Stimulated activated naive CD4-positive, alpha-beta T cell treated with Interleukin-2 at 50 U/mL for 16 hours (primary cell): ENCODE measurements at regions not wholly inside any gene's neighbourhood (a gene's known extent, or its start where the extent isn't known, plus 50 kb on each side); places are given as distances from the start of the nearest gene placed in this dataset.
"Not testable (repeated sequence)": the region's sequence is repeated elsewhere in the genome, so short reads cannot be mapped to it uniquely, and the experiment has no call there.

Experiments used
- DNase-seq: peaks from one replicate; lab custom pipeline; 2025; lab: John Stamatoyannopoulos, UW

DNA sequence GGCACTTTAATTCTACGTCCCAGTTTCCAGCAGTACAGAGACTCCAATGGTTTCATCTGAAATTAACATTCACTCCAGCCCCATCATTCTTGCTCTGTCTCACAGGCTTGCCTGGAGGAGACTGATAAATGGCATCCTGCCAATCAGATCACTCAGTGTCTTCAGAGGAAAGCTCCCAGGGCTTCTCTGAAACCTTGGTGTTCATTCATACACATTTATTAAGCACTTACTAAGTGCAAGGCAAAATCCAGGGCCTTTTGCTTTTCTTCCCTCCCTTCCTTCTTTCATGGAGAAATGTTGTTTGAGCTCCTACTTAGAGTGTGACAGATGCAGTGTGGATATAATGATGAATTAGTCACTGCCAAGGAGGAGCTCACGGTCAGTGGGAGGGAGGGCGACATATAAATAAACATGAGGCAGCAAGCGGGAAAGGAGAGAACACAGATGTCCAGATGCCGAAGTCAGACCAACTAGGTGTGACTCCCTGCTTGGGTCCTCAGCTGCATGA lies 106.7 kb upstream of the DTNBP1 start:
- DNase-seq, result no peak

DNA sequence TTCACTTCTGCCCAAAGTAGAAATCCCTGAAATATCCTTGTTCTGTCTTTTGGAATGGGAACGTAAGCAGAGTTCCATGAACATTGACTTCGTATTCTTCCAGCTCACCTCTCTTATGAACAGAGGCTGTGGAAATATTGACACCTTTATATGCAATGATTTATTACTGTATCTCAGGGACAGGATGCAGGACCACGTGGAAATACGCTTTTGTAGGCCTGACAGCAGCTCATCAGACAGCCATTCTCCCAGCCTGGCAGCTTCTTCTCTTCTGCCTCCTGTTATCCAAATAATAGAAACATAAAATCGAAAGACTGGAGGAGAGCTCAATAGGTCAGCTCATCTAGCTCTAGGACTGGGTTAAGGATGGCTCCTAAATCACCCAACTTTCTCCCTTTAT lies 106.2 kb upstream of the DTNBP1 start:
- no peak for DNase-seq

DNA sequence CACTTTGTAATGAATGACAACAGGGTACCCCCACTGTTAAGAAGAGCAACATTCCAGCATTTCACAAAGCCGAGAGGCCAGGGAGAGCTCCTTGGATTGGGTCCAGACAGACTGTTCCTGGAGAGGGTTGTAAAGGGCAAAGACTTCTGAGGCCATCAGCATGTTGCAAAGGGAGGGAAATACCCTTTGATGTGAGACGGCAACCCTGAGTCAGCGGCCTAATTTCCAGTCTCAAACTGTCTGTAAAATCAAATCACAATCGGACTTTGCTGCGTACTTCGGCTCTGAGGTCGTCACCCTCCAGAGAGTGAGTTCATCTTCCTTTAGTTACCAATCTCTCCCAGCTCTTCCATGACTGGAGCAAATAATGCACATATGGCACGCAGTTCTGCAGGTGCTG lies 101.0 kb upstream of the DTNBP1 start:
- DNase-seq, result no peak

DNA sequence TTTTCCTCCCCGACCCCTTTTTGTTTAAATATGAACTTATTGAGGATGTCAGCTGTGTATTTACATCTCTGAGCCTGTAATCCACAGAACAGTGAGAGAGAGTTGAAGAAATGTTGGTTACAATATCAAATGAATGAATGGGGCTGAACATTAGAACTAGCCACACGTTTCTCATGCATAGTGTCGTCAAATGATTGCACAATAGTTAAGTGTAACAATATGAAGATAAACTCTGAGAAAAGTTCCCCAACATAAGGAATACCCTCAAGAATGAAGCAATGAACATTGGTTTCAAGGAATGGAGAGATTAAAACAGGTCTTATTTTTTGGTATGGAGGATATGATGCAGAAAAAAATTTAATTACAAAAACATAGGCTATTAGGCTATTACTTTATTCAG lies 100.5 kb upstream of the DTNBP1 start:
- DNase-seq, result no peak

DNA sequence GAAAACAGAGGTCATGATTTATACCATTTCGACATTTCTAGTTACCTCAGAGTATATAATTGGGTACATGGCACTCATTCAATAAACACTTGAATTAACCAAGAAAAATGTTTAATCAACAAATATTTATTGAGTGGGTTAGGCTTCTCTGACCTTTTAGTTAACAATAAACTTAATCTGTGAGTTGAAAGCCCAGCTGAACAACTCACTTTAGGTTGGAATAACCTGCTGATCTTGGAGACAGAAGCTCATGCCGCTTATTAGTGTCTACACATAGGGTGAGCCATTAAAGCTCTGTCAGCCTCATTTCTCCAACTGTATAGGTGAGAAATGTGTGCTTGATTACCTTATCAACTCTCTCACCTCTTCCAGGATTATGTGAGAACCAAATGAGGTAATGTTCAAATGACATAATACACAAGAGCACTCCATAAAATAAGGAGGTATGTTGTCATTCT lies 98.2 kb upstream of the DTNBP1 start:
- DNase-seq, result no peak

DNA sequence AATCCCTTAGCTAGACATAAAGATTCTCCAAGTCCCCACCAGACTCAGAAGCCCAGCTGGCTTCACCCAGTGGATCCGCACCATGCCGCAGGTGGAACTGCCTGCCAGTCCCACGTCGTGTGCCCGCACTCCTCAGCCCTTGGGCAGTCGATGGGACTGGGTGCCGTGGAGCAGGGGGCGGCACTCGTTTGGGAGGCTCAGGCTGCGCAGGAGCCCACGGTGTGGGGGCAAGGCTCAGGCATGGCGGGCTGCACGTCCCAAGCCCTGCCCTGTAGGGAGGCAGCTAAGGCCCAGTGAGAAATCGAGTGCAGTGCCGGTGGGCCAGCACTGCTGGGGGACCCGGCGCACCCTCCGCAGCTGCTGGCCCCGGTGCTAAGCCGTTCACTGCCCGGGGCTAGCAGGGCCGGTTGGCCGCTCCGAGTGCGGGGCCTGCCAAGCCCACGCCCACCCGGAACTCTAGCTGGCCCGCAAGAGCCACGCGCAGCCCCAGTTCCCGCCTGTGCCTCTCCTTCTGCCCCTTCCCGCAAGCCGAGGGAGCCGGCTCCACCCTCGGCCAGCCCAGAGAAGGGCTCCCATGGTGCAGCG lies 95.9 kb upstream of the DTNBP1 start:
- no peak for DNase-seq

DNA sequence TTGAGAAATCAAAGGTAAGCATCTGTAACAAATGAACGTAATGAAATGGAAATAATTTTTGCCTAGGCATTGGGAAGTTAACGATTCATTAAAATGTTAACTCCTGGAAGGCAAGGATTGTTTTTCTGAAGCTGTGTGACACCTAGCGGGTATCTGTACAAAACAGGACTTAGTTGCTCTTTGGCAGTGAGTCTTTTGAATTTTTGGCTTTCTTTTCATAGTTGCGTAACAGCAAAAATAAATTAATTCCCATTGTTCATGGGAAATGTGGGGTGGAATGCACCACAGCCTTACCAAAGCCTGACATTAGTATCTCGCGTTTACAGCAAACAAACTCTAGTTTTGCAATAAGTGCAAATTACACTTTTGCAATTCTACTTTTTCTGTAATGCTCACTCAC lies 92.7 kb upstream of the DTNBP1 start:
- DNase-seq, result no peak

DNA sequence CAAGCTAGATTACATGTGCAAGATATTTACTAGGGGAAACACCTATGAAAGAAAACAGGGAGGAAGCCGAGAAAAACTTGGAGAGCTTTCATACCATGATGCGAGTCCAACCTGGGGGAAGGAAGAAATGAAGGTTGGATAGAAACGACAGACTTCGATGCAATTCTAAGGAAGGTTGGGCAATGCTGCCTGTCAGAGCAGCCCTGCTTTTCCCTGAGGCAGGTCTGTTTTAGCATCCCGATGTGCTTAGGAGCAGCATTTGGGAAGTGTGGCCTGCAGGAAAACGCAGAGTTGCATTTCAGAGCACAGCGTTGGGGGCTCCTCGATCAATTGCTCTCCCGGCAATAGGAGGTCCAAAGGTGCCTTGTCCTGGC lies 91.9 kb upstream of the DTNBP1 start:
- DNase-seq, result no peak

DNA sequence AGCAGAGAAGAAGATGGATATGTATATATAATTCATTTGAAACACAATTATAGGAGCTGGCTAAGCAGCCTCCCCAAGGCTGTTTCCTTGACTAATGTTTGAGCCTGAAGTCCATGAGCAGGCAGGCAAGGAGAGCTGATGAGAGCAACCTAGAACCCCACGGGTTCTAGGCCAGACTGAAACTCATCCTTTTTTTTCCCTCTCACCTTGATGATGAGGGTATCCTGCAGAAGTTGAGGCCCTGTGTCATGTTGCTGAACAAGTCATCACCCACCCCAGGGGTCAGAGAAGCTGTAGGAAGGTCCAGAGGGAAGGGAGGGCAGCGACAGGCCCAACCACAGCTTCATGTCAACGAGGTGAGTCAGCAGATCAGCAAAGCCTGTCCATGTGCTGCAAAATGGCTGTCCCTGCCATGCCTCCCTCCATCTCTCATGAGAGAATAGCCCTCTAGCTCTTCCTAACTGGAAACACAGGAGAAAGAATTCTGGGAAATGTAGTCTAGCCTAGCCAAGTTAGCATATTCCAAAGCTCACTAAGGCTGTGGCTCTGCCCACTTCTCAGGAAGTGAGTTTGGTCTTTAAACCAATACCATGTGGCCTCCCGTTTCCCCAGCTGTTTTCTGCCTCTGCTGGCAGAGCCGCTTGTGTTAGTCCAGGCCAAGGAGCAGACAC lies 91.3 kb upstream of the DTNBP1 start:
- no peak for DNase-seq

DNA sequence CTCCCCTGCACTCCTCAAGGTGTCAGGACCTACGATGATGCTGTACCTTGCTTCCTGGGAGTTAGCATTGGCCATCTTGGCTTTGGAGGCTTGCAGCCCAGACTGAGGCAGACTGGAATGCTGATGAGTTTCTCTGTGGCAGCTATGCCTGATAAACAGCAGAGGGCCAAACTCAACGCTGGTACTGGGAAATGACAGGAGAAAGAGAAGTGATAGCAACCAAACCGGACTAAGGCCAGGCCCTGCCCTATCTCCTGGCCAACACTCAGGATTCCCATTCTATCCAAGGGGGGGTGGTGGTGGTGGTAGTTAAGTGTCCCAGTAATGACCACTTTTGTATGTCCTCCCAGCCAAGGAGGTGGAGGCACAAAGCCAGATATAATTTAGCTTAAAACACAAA lies 90.0 kb upstream of the DTNBP1 start:
- no peak for DNase-seq

DNA sequence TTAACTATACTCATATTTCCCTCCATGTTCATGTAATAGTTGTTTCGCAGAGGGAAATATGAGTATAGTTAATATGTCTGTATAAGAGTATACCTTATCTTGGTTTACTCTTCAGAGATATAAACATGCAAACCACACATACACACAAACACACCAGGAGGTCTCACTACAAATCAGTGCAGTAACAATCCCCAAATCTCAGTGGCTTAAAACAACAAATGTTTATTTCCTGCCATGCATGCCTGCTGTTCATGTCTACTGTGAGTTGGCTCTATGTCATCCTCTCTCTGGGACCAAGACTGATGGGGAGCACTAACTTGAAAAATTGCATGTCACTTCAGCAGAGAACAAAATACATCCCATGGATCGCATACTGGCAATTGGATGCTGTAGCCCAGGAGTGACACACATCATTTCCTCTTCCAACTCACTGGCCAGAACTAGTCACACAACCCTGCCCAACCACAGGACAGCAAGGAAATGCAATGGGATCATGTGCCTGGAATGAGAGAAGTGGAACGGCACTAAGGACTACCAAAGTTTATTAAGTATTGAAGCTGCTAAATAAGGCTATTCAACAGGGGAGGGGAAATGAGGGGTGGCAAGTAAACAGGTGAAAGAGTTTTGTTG lies 89.0 kb upstream of the DTNBP1 start:
- DNase-seq, result no peak

DNA sequence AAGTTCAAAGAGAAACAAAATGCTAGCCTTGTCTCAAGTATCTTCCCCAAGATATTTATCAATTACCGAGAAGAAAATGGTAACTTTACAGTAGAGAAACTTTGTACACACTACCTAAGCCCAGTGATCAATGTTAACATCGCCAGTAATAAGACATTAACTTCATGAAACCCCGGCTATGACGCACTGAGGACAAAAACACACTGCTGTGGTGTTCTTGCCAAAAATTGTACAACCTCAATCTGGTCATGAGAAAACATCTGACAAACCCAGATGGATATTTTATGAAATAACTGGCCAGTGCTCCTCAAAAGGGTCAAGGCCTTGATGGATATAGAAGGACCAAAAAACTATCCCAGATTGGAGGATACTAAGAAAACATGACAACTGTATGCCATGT lies 85.5 kb upstream of the DTNBP1 start:
- DNase-seq, result no peak

DNA sequence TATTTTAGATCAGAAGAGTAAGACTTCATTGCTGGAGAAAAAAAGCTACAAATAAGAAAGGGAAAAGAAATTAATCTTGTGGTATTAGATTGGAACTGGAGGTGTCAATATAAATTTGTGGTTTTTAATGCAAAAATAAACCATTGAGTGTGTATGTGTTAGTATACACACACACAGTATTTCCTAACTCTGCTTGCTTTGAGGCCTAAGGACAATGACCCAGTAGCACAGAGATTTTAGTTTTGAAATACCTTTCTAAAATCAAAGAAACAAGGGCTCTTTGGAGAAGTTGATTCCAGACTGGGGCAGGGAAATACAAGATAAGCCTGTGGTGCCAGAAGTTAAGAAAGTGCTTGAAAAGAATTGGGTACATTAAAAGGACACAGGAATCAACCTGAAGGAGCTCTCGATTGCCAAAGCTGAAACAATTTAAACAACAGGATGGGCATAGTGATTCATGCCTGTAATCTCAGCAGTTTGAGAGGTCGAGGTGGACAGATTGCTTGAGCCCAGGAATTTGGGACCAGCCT lies 84.6 kb upstream of the DTNBP1 start:
- no peak for DNase-seq

DNA sequence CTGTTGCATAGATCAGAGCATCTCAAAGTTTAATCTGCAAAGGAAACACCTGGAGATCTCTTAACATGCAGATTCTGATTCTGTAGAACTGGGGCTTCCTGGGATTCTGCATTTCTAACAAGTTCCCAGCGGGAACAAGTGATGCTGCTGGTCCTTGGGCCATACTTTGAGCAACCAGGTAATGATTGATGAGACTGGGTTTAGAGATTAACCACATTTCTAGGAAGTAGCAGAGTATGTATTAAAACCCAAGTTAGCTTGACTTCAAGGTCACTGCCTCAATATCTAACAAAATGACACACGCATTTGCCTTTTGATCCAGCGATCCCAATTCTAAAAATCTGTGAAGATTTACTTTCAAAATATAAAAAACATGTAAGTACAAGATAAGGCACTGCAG lies 83.0 kb upstream of the DTNBP1 start:
- DNase-seq, result no peak

DNA sequence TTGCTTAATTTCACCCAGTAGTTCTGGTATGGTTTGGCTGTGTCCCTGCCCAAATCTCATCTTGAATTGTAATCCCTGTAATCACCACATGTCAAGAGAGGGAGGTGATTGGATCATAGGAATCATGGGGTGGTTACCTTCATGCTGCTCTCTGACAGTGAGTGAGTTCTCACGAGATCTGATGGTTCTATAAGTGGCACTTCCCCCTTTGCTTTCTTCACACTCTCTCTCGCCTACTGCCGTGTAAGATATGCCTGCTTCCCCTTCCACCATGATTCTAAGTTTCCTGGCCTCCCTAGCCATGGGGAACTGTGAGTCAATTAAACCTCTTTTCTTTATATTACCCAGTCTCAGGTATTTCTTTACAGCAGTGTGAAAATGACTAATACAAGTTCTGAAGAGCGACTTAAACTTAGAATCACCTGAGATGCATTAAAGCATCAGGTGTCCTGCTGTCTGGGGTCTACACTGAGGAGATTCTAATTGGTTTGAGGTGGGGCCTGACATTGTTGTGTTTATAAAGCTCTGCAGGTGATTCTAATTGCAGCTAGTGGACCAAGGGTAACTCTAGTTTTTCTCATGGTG lies 82.1 kb upstream of the DTNBP1 start:
- no peak for DNase-seq

DNA sequence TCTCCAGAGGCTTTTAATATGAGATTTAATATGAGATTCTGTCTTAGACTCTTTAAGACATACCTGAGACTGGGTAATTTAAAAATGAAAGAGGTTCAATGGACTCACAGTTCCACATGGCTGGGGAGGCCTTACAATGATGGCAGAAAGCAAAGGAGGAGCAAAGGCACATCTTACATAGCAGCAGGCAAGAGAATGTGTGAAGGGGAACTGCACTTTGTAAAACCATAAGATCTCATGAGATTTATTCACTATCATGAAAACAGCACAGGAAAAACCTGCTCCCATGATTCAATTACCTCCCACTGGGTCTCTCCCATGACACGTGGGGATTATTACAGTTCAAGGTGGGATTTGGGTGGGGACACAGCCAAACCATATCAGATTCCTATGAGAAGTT lies 79.2 kb upstream of the DTNBP1 start:
- not testable (repeated sequence) for DNase-seq

DNA sequence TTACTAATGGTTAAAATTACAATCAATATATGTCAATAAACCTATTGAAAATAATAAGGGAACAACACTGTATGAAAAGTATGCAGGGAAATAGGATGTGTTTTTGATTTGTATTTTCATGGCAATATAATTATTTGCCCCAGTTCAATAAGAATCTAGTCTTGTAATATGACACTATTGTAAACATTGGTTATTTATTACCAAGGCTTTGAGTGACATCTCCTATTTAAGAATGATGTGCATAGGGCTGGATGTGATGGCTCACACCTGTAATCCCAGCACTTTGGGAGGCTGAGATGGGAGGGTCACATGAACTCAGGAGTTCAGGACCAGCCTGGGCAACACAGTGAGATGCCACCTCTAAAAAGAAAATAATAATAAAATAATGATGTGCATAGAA lies 78.6 kb upstream of the DTNBP1 start:
- DNase-seq, result no peak

DNA sequence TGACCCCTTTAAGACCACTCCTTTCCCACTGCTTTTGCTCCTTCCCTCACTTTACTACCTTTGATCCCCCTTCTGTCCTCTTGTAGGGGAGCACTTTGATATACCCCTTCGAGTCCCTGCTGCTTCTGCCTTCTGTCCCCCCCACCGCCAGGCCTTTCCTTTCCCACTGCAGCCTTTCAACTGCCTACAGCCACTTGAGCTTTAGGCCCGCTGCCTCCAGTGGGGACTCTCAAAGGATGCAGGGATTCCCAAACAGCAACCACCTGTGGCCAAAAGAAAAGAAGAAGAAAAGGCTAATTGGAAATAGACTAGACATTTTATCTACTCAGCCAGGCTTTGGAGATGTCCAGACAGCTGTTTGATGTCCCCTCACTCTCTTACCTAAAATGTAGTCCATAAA lies 77.0 kb upstream of the DTNBP1 start:
- no peak for DNase-seq

DNA sequence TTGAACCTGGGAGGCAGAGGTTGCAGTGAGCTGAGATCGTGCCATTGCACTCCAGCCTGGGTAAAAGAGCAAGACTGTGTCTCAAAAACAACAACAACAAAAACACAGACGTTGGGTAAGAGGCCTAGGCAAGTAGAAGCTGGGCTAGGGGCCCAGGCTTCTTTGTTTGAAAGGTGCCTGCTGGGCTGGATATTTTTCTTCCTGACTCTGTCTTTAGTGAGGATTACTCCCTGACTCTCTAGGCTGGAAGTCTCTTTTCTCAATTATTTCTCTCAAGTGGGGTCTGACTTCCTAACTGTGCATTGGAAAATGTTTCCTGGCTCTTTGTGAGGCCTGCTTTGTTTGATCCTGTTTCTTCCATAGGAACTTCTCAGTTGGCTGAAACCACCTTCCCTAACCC lies 76.5 kb upstream of the DTNBP1 start:
- no peak for DNase-seq

DNA sequence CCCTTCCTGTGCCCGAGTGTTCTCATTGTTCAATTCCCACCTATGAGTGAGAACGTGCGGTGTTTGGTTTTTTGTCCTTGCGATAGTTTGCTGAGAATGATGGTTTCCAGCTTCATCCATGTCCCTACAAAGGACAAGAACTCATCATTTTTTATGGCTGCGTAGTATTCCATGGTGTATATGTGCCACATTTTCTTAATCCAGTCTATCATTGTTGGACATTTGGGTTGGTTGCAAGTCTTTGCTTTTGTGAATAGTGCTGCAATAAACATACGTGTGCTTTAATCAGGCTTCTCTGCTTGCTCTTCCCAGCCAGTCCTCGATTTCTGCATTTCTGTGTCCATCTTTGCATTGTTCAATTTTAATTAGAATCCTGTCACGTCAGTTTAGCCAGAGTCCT lies 75.4 kb upstream of the DTNBP1 start:
- not testable (repeated sequence) for DNase-seq

DNA sequence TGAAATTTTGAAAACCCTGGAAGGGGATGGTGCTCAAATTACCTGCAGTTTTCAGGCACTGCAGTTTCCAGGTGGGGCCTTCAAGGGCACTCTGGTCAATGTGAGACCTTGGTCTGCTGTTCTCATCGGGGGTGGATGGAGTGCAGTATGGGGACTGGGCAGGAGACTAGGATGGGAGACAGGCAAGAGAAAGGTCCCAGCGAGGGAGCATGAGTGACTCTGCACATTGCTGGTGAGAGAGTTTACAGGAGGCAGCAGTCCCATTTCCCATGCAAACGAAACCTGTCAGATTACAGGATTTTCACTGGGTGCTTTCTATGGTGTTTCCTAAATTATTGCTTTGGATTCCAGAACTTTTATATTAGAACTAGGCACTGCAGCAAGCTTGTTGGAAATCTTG lies 73.5 kb upstream of the DTNBP1 start:
- no peak for DNase-seq

DNA sequence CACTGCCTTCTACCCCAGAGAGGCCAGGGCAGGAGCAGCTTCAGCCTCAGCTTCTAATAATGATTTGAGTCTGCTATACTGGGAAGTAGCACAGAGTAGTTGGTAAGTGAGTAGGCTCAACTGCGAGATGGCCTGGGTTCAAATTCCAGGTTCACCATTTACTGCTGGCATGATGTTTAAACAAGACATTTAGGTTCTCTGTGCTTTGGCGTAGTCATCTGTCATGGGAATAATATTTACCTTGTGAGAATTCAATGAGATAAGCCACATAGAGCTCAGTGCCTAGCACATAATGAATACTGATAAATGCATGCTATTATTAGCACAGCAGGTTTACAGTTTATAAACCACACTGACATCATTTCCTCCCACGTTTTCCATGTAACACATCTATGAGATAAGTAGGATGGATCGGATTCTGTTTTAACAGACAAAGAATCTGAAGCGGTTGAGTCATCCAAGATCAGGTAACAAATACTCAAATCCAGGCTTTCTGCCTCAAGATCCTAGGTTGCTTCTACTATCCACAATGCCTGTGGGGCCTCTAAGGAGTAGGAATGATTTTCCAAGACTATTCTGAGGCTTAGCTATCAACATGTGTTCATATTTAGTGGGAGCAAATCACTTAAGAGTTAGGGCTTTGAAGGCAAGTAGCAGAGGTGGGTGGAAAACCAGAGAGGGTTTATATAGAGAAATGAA lies 72.9 kb upstream of the DTNBP1 start:
- no peak for DNase-seq
